ENCODE measurements at regions not wholly inside any gene's neighbourhood (a gene's known extent, or its start where the extent isn't known, plus 50 kb on each side); places are given as distances from the start of the nearest gene placed in this dataset.

- no peak for TF ChIP-seq EZH2 (IDR thresholded peaks at IDR 0.05; ENCODE audit: borderline replicate concordance, low read length)
- TF ChIP-seq CTCF (IDR thresholded peaks at IDR 0.05; ENCODE audit: low read length): no peak
- H4K20me1 ChIP-seq (ENCODE audit: insufficient read depth, low read length): no peaks in the 10 kb centered on the region
- H3K4me3 ChIP-seq (ENCODE audit: low read depth, low read length, poor library complexity, severe bottlenecking): no peak overlapping the region
- no peak overlapping the region for H3K4me2 ChIP-seq (ENCODE audit: low read length)
- H3K27ac ChIP-seq (ENCODE audit: low read depth, low read length, poor library complexity, severe bottlenecking): no peak overlapping the region
- H3K9me3 ChIP-seq (ENCODE audit: low read length): no peaks in the 10 kb centered on the region
- H2AFZ ChIP-seq (ENCODE audit: low read length): no peak overlapping the region
- no peaks in the 10 kb centered on the region for H3K9me2 ChIP-seq (ENCODE audit: low read depth, low read length)
- H3K36me3 ChIP-seq (ENCODE audit: insufficient read depth, low read length): no peaks in the 10 kb centered on the region
- no peaks in the 10 kb centered on the region for H3K79me2 ChIP-seq (ENCODE audit: insufficient read depth, low read length)
- no peaks in the 10 kb centered on the region for H3K4me1 ChIP-seq (ENCODE audit: insufficient read depth, low read length, severe bottlenecking)
- H3F3A ChIP-seq (ENCODE audit: insufficient read depth, low read length): no peaks in the 10 kb centered on the region
- no peak overlapping the region for H3K9ac ChIP-seq (ENCODE audit: low read length)
- H3K27me3 ChIP-seq (ENCODE audit: insufficient read depth, low read length): no peaks in the 10 kb centered on the region
Measured at GRCh38 chr12:105951732-105952131, 187.0 kb downstream of the NUAK1 start.

- TF ChIP-seq EZH2 (IDR thresholded peaks at IDR 0.05; ENCODE audit: borderline replicate concordance, low read length) (no peak), CTCF (IDR thresholded peaks at IDR 0.05; ENCODE audit: low read length) (no peak)
- H3K9me3 ChIP-seq (ENCODE audit: low read length): no peaks in the 10 kb centered on the region
- no peaks in the 10 kb centered on the region for H3K27me3 ChIP-seq (ENCODE audit: insufficient read depth, low read length)
- H3K36me3 ChIP-seq (ENCODE audit: insufficient read depth, low read length): no peaks in the 10 kb centered on the region
- H3K4me3 ChIP-seq (ENCODE audit: low read depth, low read length, poor library complexity, severe bottlenecking): no peak overlapping the region
- H3K9ac ChIP-seq (ENCODE audit: low read length): no peak overlapping the region
- no peaks in the 10 kb centered on the region for H3F3A ChIP-seq (ENCODE audit: insufficient read depth, low read length)
- no peak overlapping the region for H3K27ac ChIP-seq (ENCODE audit: low read depth, low read length, poor library complexity, severe bottlenecking)
- no peaks in the 10 kb centered on the region for H4K20me1 ChIP-seq (ENCODE audit: insufficient read depth, low read length)
- no peaks in the 10 kb centered on the region for H3K79me2 ChIP-seq (ENCODE audit: insufficient read depth, low read length)
- no peak overlapping the region for H3K4me2 ChIP-seq (ENCODE audit: low read length)
- no peaks in the 10 kb centered on the region for H3K9me2 ChIP-seq (ENCODE audit: low read depth, low read length)
- no peak overlapping the region for H2AFZ ChIP-seq (ENCODE audit: low read length)
- H3K4me1 ChIP-seq (ENCODE audit: insufficient read depth, low read length, severe bottlenecking): no peaks in the 10 kb centered on the region
Measured at GRCh38 chr12:105954951-105955931, 183.5 kb downstream of the NUAK1 start.

GRCh38 chr12:105955976-105956375, 182.8 kb downstream of the NUAK1 start:
- no peak overlapping the region for H3K4me2 ChIP-seq (ENCODE audit: low read length)
- no peaks in the 10 kb centered on the region for H3K36me3 ChIP-seq (ENCODE audit: insufficient read depth, low read length)
- H3K9ac ChIP-seq (ENCODE audit: low read length): no peak overlapping the region
- H3K27me3 ChIP-seq (ENCODE audit: insufficient read depth, low read length): no peaks in the 10 kb centered on the region
- H3K4me1 ChIP-seq (ENCODE audit: insufficient read depth, low read length, severe bottlenecking): no peaks in the 10 kb centered on the region
- no peaks in the 10 kb centered on the region for H3K9me3 ChIP-seq (ENCODE audit: low read length)
- H4K20me1 ChIP-seq (ENCODE audit: insufficient read depth, low read length): no peaks in the 10 kb centered on the region
- no peak overlapping the region for H3K4me3 ChIP-seq (ENCODE audit: low read depth, low read length, poor library complexity, severe bottlenecking)
- no peaks in the 10 kb centered on the region for H3F3A ChIP-seq (ENCODE audit: insufficient read depth, low read length)
- H3K79me2 ChIP-seq (ENCODE audit: insufficient read depth, low read length): no peaks in the 10 kb centered on the region
- H2AFZ ChIP-seq (ENCODE audit: low read length): no peak overlapping the region
- H3K9me2 ChIP-seq (ENCODE audit: low read depth, low read length): no peaks in the 10 kb centered on the region
- no peak overlapping the region for H3K27ac ChIP-seq (ENCODE audit: low read depth, low read length, poor library complexity, severe bottlenecking)
- TF ChIP-seq EZH2 (IDR thresholded peaks at IDR 0.05; ENCODE audit: borderline replicate concordance, low read length) (no peak), CTCF (IDR thresholded peaks at IDR 0.05; ENCODE audit: low read length) (no peak)

Measured in OCI-LY1 (cell line).